Stimulated activated naive CD8-positive, alpha-beta T cell treated with anti-CD3 and anti-CD28 coated beads, Interleukin-15, amount 100 ng/mL, for 72 hours (primary cell): ENCODE measurements at regions not wholly inside any gene's neighbourhood (a gene's known extent, or its start where the extent isn't known, plus 50 kb on each side); places are given as distances from the start of the nearest gene placed in this dataset.
"Not testable (repeated sequence)": the region's sequence is repeated elsewhere in the genome, so short reads cannot be mapped to it uniquely, and the experiment has no call there.

Source experiments
- ATAC-seq: fragments of 150-1000 bp; cut with Tn5 transposase; 2 replicates; pipeline ENCODE4 v1.10.0; 2021; ENCODE audit warnings: mild to moderate bottlenecking, moderate library complexity
- DNase-seq, 2 donors: peaks; one replicate each; pipeline ENCODE4 v3.0.0; 2021 to 2022
- H3K27ac Mint-ChIP-seq, 2 donors: one replicate each; pipeline ENCODE4 v1.8.0; 2022; ENCODE audit warnings: mild to moderate bottlenecking in 2 of 2, mixed read lengths in 2 of 2, moderate library complexity in 2 of 2
- H3K27me3 Mint-ChIP-seq: one replicate; pipeline ENCODE4 v1.8.0; 2022; ENCODE audit warnings: mixed read lengths
- H3K4me1 Mint-ChIP-seq: one replicate; pipeline ENCODE4 v1.8.0; 2022; ENCODE audit warnings: mild to moderate bottlenecking, mixed read lengths
- H3K4me3 Mint-ChIP-seq, 2 donors: one replicate each; pipeline ENCODE4 v1.8.0; 2022; ENCODE audit warnings: mild to moderate bottlenecking in 2 of 2, mixed read lengths in 2 of 2, moderate library complexity in 1 of 2
- H3K9me3 Mint-ChIP-seq, 2 donors: one replicate each; pipeline ENCODE4 v1.8.0; 2022; ENCODE audit warnings: mixed read lengths in 2 of 2

GRCh38 chr17:21510686-21511362, 134.7 kb downstream of the KCNJ12 start:
- DNase-seq (no peak), ATAC-seq (no peak)
- Mint-ChIP-seq H3K9me3 (no peaks in the 10 kb centered on the region), H3K4me3 (peak overlapping the region; percentile 80 to 86), H3K4me1 (peaks cover 17% of the 10 kb centered on the region), H3K27ac (no peak overlapping the region), H3K27me3 (peaks cover 54% of the 10 kb centered on the region)

GRCh38 chr17:21511363-21512195, 135.4 kb downstream of the KCNJ12 start:
- Mint-ChIP-seq H3K27me3 (peaks cover 54% of the 10 kb centered on the region), H3K27ac (no peak overlapping the region)
- peak; percentile 86 for ATAC-seq

DNA sequence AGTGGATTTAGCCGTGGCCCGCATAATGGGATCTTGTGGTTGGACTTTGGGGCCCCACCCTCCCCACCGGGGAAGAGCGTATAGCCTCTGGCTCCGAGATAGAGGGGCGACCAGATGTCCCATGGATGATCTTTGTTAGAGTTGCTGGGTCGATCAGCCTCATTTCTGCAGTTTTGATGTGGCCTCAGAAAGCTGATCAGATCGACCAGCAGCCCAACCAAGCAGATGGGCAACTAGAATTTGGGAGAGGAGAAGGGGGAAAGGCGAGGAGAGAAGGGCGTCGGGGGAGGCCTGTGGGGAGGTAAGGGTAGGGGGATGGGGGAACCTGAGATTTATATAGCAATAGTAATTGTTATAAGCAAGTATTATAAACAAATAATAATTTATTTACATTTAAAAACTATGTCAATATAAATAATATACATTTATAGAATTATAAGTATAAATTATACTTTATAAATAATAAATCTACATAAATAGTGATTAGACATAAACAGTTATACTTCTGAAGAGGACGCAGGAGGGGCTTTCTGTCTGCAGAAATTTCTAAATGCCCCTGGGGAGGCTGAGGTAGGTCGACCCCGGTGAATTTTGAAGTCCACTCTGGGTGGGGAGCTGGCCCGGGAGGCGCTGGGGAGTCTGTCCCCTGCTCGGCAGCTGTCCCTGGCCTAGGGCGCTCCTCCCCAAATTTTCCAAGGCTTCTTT, 136.3 kb downstream of the KCNJ12 start:
- no peaks in the 10 kb centered on the region for H3K9me3 Mint-ChIP-seq
- peaks cover 17% of the 10 kb centered on the region for H3K4me1 Mint-ChIP-seq
- peak overlapping the region in 1 of 2 donors; percentile 57 for H3K27ac Mint-ChIP-seq
- H3K4me3 Mint-ChIP-seq = peak overlapping the region; percentile 80 to 86
- H3K27me3 Mint-ChIP-seq = peaks cover 54% of the 10 kb centered on the region
- DNase-seq = no peak
- ATAC-seq = no peak

More at GRCh38 chr17:21511363-21512195, 135.4 kb downstream of the KCNJ12 start:
- H3K4me1 Mint-ChIP-seq = peaks cover 17% of the 10 kb centered on the region
- no peaks in the 10 kb centered on the region for H3K9me3 Mint-ChIP-seq
- peak overlapping the region; percentile 80 to 86 for H3K4me3 Mint-ChIP-seq
- DNase-seq = peak; percentile 48 to 52

DNA sequence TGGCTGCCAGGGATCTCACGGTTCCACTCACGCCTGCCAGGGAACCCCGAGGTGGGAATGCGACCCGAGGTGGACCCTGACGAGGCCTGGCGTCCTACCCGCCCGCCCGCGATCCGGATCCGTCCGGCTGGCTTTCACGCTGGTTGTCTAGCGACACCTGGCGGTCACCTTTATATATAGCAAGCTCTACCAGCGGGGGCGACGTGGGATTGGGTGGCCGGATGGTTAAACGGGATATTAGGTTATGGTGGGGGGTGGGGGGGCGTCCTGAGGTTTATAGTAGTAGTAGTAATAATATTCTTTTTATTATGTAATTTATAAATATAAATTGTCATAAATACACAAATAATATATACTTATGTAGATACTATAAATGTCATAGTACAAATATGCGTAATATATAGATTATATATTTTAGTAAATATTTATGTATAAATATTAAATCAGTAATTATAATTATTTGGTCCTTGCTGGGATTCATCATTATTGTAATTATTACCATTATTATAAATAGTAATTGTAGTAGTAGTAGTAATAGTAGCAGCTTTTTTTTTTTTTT, 136.9 kb downstream of the KCNJ12 start:
- H3K27ac Mint-ChIP-seq = no peak overlapping the region
- H3K4me3 Mint-ChIP-seq = peak overlapping the region; percentile 37 to 73
- ATAC-seq (peak; percentile 69), DNase-seq (peak; percentile 74 to 76)
- H3K9me3 Mint-ChIP-seq = no peaks in the 10 kb centered on the region
- peaks cover 17% of the 10 kb centered on the region for H3K4me1 Mint-ChIP-seq
- peaks cover 61% of the 10 kb centered on the region for H3K27me3 Mint-ChIP-seq

GRCh38 chr17:21514567-21514966, 138.4 kb downstream of the KCNJ12 start:
- H3K4me3 Mint-ChIP-seq, H3K9me3 Mint-ChIP-seq, DNase-seq, ATAC-seq, H3K27ac Mint-ChIP-seq: not testable (repeated sequence)
- Mint-ChIP-seq H3K27me3 (peaks cover 50% of the 10 kb centered on the region), H3K4me1 (peaks cover 17% of the 10 kb centered on the region)

- no peak for DNase-seq
- no peak overlapping the region for H3K27ac Mint-ChIP-seq
These were observed 141.6 kb downstream of the KCNJ12 start for GRCh38 chr17:21517538-21518293.

GRCh38 chr17:21522755-21523336, 146.7 kb downstream of the KCNJ12 start:
- H3K27ac Mint-ChIP-seq = no peak overlapping the region
- H3K4me1 Mint-ChIP-seq = no peaks in the 10 kb centered on the region
- DNase-seq (no peak), ATAC-seq (no peak)
- H3K9me3 Mint-ChIP-seq = no peaks in the 10 kb centered on the region
- peaks cover 19% of the 10 kb centered on the region for H3K27me3 Mint-ChIP-seq
- H3K4me3 Mint-ChIP-seq = no peak overlapping the region

More at GRCh38 chr17:21517538-21518293, 141.6 kb downstream of the KCNJ12 start:
- H3K27me3 Mint-ChIP-seq = peaks cover 34% of the 10 kb centered on the region
- no peak overlapping the region for H3K4me3 Mint-ChIP-seq
- H3K9me3 Mint-ChIP-seq = no peaks in the 10 kb centered on the region
- H3K4me1 Mint-ChIP-seq = no peaks in the 10 kb centered on the region
- no peak for ATAC-seq

- Mint-ChIP-seq H3K27me3 (peaks cover 16% of the 10 kb centered on the region), H3K4me1 (no peaks in the 10 kb centered on the region), H3K9me3 (no peaks in the 10 kb centered on the region), H3K27ac (no peak overlapping the region), H3K4me3 (no peak overlapping the region)
- DNase-seq (no peak), ATAC-seq (no peak)
These were observed 147.5 kb downstream of the KCNJ12 start for GRCh38 chr17:21523497-21524210.

DNA sequence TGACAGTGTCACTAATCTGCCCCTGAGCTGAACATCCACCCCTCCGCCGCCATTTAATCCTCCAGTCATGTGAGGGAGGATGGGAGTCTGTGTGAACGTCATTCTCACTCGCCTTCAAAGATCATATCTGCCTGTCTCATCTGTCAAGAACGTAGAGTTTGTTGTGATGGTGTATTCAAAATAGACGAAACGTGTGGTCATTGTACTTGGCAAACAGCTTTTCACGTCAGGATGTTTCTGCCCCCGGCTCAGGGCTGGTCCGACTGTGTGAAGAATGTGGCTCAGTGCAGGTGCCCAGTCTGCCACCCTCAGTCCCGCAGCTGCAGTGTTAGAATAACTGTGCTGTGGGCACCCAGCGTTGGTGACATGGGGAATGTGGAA, 148.0 kb downstream of the KCNJ12 start:
- no peak overlapping the region for H3K4me3 Mint-ChIP-seq

GRCh38 chr17:21525464-21526130, 149.4 kb downstream of the KCNJ12 start:
- H3K4me3 Mint-ChIP-seq = no peak overlapping the region

More for the DNA sequence above, 148.0 kb downstream of the KCNJ12 start:
- ATAC-seq (no peak), DNase-seq (no peak)
- Mint-ChIP-seq H3K27ac (no peak overlapping the region), H3K9me3 (no peaks in the 10 kb centered on the region), H3K27me3 (peaks cover 16% of the 10 kb centered on the region), H3K4me1 (no peaks in the 10 kb centered on the region)

GRCh38 chr17:21528031-21528695, 152.0 kb downstream of the KCNJ12 start:
- ATAC-seq (no peak), DNase-seq (no peak)
- Mint-ChIP-seq H3K9me3 (no peaks in the 10 kb centered on the region), H3K27ac (no peak overlapping the region), H3K27me3 (no peaks in the 10 kb centered on the region), H3K4me1 (peaks cover 11% of the 10 kb centered on the region), H3K4me3 (no peak overlapping the region)

More at GRCh38 chr17:21525464-21526130, 149.4 kb downstream of the KCNJ12 start:
- Mint-ChIP-seq H3K27me3 (peaks cover 16% of the 10 kb centered on the region), H3K4me1 (no peaks in the 10 kb centered on the region), H3K9me3 (no peaks in the 10 kb centered on the region), H3K27ac (peak overlapping the region in 1 of 2 donors; percentile 49)
- no peak for DNase-seq
- no peak for ATAC-seq

DNA sequence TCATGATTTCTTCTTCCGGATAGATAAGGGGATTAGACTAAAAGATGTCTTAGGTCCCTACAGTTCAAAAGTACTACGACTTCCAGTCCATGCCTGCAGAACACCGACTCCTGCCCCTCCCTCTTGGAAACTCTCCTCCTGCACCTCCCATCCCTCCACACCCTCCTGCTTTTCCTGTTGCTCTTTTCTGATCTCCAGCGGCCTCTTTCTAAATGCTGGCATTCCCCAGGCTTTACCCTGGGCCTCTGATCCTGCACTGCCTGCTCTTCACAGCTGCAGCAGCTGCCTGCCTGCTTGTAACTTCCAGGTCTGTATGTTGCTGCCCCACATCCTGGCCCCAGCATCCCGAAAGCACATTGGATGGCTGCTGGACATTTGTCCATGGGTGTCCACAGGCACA, 154.2 kb downstream of the KCNJ12 start:
- H3K4me1 Mint-ChIP-seq = peaks cover 31% of the 10 kb centered on the region

DNA sequence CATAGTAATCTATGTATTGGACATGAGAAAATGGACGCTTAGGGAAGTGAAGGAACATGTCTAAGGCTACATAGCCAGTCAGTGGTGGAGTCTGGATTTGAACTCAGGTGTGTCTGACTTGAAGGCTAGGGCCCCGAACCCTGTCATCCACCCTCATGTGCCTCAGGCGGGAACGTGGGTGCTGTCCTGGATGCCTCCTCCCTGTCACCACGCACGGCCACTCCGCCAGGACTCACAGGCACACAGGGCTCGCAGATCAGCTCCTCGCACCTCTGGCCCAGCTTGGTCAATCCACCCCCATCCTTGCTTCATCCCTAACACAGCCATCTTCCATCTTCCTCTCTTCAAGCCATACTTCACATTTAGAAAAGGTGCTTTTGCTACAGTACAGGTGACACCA, 154.7 kb downstream of the KCNJ12 start:
- Mint-ChIP-seq H3K9me3 (no peaks in the 10 kb centered on the region), H3K27ac (no peak overlapping the region), H3K4me3 (no peak overlapping the region), H3K4me1 (peaks cover 31% of the 10 kb centered on the region), H3K27me3 (no peaks in the 10 kb centered on the region)
- ATAC-seq (no peak), DNase-seq (no peak)

More for the DNA sequence above, 154.2 kb downstream of the KCNJ12 start:
- Mint-ChIP-seq H3K9me3 (no peaks in the 10 kb centered on the region), H3K27ac (peak overlapping the region in 1 of 2 donors; percentile 81), H3K27me3 (no peaks in the 10 kb centered on the region), H3K4me3 (no peak overlapping the region)
- no peak for DNase-seq
- no peak for ATAC-seq
